Glutamatergic neuron (in vitro differentiated cells): ENCODE measurements at regions not wholly inside any gene's neighbourhood (a gene's known extent, or its start where the extent isn't known, plus 50 kb on each side); places are given as distances from the start of the nearest gene placed in this dataset.

Source experiments
- DNase-seq: peaks from one replicate; pipeline ENCODE4 v3.0.0; 2022
- H3K27ac Mint-ChIP-seq: one replicate; pipeline ENCODE4 v1.8.0; 2020; ENCODE audit warnings: mild to moderate bottlenecking, mixed read lengths, inconsistent platforms; ENCODE audit not compliant: unreplicated experiment
- H3K27me3 Mint-ChIP-seq: one replicate; pipeline ENCODE4 v1.8.0; 2020; ENCODE audit warnings: mild to moderate bottlenecking, moderate library complexity, mixed read lengths, inconsistent platforms; ENCODE audit not compliant: unreplicated experiment
- H3K36me3 Mint-ChIP-seq: one replicate; pipeline ENCODE4 v1.8.0; 2020; ENCODE audit warnings: mild to moderate bottlenecking, mixed read lengths, inconsistent platforms; ENCODE audit not compliant: unreplicated experiment
- H3K4me1 Mint-ChIP-seq: one replicate; pipeline ENCODE4 v1.8.0; 2020; ENCODE audit warnings: mild to moderate bottlenecking, low read depth, mixed read lengths, inconsistent platforms; ENCODE audit not compliant: unreplicated experiment
- H3K4me3 Mint-ChIP-seq: one replicate; pipeline ENCODE4 v1.8.0; 2020; ENCODE audit warnings: mild to moderate bottlenecking, mixed read lengths, inconsistent platforms; ENCODE audit not compliant: unreplicated experiment
- H3K9me3 Mint-ChIP-seq: one replicate; pipeline ENCODE4 v1.8.0; 2020; ENCODE audit warnings: mild to moderate bottlenecking, moderate library complexity, mixed read lengths, inconsistent platforms; ENCODE audit not compliant: unreplicated experiment
- TF ChIP-seq, protein P1 (sequence below): fragments of 200-600 bp; sonication (generic); IDR thresholded peaks from one replicate; pipeline ENCODE4 v1.5.0; 2021; ENCODE audit not compliant: partially characterized antibody, unreplicated experiment

- Mint-ChIP-seq H3K4me1 (peaks cover 10% of the 10 kb centered on the region), H3K9me3 (peaks cover 3% of the 10 kb centered on the region), H3K4me3 (no peak overlapping the region), H3K36me3 (no peaks in the 10 kb centered on the region), H3K27me3 (no peaks in the 10 kb centered on the region), H3K27ac (no peak overlapping the region)
- TF ChIP-seq, protein P1, sequence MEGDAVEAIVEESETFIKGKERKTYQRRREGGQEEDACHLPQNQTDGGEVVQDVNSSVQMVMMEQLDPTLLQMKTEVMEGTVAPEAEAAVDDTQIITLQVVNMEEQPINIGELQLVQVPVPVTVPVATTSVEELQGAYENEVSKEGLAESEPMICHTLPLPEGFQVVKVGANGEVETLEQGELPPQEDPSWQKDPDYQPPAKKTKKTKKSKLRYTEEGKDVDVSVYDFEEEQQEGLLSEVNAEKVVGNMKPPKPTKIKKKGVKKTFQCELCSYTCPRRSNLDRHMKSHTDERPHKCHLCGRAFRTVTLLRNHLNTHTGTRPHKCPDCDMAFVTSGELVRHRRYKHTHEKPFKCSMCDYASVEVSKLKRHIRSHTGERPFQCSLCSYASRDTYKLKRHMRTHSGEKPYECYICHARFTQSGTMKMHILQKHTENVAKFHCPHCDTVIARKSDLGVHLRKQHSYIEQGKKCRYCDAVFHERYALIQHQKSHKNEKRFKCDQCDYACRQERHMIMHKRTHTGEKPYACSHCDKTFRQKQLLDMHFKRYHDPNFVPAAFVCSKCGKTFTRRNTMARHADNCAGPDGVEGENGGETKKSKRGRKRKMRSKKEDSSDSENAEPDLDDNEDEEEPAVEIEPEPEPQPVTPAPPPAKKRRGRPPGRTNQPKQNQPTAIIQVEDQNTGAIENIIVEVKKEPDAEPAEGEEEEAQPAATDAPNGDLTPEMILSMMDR = no peak
- DNase-seq = no peak
These were observed 120.8 kb upstream of the DDX18 start for GRCh38 chr2:117693651-117694050.

GRCh38 chr2:117698287-117698686, 116.2 kb upstream of the DDX18 start:
- Mint-ChIP-seq H3K27me3 (no peaks in the 10 kb centered on the region), H3K4me3 (no peak overlapping the region)

GRCh38 chr2:117698819-117699218, 115.7 kb upstream of the DDX18 start:
- Mint-ChIP-seq H3K4me3 (no peak overlapping the region), H3K27ac (no peak overlapping the region), H3K27me3 (no peaks in the 10 kb centered on the region), H3K4me1 (no peaks in the 10 kb centered on the region), H3K36me3 (no peaks in the 10 kb centered on the region), H3K9me3 (no peaks in the 10 kb centered on the region)
- TF ChIP-seq, protein P1 = no peak
- no peak for DNase-seq

More at GRCh38 chr2:117698287-117698686, 116.2 kb upstream of the DDX18 start:
- no peak for DNase-seq
- TF ChIP-seq, protein P1 = no peak
- Mint-ChIP-seq H3K27ac (no peak overlapping the region), H3K4me1 (no peaks in the 10 kb centered on the region), H3K9me3 (no peaks in the 10 kb centered on the region), H3K36me3 (no peaks in the 10 kb centered on the region)

DNA sequence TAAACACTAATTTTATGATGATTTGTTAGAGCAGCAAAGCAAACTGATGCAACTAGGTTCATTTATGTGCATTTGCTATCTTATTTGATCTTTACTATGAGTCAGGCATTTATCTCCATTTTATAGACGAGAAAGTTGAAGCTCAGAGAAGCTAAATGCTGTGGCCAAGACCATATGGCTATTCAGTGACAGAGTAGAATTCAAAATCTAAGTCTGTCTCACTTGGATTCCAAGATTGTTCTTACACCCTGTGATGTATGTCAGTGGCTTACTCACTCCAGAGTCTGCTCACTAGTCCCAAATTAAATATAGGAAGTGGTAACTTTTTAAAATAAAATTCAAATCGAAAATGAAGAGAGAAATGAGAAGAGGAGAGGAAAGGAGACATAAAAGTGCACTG, 114.0 kb upstream of the DDX18 start:
- no peak for DNase-seq
- Mint-ChIP-seq H3K9me3 (no peaks in the 10 kb centered on the region), H3K27me3 (no peaks in the 10 kb centered on the region), H3K4me1 (no peaks in the 10 kb centered on the region), H3K4me3 (no peak overlapping the region), H3K27ac (no peak overlapping the region), H3K36me3 (no peaks in the 10 kb centered on the region)
- TF ChIP-seq, protein P1 = no peak

- H3K27ac Mint-ChIP-seq = no peak overlapping the region
- H3K9me3 Mint-ChIP-seq = no peaks in the 10 kb centered on the region
- no peak overlapping the region for H3K4me3 Mint-ChIP-seq
- TF ChIP-seq, protein P1 = no peak
- H3K4me1 Mint-ChIP-seq = no peaks in the 10 kb centered on the region
- H3K36me3 Mint-ChIP-seq = no peaks in the 10 kb centered on the region
- no peaks in the 10 kb centered on the region for H3K27me3 Mint-ChIP-seq
- DNase-seq = no peak
These were observed 113.1 kb upstream of the DDX18 start for GRCh38 chr2:117701365-117701764.
